Superior temporal gyrus (tissue), 1 donor: ENCODE measurements at regions not wholly inside any gene's neighbourhood (a gene's known extent, or its start where the extent isn't known, plus 50 kb on each side); places are given as distances from the start of the nearest gene placed in this dataset.

ENCODE experiments used
- DNase-seq: peaks from one replicate; pipeline ENCODE4 v3.0.0-alpha.2; 2016; ENCODE audit errors: extremely low spot score

DNA sequence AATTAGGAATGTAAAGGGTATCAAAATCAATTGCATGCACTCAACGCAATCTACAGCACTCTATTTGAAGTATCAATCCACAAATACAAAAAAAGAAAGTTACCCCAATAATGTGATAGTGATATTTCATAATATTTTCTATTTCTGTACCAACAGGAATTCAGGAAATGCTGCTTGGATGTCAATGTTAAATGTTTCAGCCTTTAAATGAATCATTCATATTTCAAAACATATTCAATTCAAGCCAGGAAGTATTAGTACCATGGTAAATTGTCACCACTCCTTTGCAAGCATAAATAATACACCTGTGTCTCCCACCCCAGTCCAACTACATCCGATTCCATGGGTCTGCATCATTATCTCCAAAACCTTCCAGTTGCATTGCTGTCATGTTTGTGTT, 1185.5 kb upstream of the CDH18 start:
- DNase-seq = no peak

DNA sequence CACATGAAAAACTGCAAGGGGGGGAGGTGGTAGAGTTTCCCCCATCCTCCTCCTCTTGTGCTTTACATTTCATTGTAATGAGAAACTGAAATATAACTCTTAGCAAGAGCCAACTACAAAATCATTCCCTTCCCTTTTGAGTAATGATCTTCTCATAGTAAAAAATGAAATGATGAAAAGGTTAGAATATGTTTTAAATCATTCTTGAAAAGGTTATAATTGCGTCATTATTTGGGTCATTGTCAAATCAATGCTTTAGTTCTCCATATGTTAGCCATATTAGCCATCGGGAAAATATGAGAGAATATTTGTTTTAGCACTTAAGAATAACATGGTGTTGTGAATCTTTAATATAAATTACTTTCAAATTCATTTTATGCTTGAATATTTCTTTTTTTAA, 1185.0 kb upstream of the CDH18 start:
- DNase-seq = no peak

DNA sequence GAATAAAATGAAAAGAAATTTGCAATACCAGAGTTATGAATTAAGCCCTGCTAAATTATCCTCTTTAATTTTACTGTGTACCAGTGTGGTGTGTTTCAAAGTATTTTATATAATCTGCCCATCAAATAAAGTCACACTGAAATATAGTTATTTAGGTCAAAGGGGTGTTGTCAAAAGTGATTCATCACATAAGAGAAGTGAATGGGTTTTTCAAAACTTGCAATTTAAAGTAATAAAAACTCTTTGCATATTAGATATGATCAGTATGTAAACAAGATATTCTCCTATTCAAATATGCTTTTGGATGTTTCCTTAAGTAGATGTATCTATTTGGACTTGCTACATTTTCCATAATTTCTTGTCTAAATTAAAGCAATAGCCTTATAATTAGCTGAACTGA, 1183.0 kb upstream of the CDH18 start:
- DNase-seq = no peak

DNA sequence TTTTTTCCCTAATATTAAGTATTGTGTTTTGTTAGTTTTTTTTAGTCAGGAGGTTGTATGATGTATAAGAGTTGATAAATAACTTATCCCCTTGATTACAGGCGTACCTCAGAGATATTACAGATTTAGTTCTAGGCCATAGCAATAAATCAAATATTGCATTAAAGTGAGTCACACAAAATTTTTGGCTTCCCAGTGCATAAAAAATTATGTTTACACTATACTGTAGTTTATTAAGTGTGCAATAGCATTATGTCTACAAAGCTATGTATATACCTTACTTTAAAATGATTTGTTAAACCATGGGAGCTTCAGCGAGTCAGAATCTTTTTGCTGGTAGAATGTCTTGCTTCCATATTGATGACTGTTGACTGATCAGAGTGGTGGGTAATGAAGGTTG, 1180.6 kb upstream of the CDH18 start:
- no peak for DNase-seq

DNA sequence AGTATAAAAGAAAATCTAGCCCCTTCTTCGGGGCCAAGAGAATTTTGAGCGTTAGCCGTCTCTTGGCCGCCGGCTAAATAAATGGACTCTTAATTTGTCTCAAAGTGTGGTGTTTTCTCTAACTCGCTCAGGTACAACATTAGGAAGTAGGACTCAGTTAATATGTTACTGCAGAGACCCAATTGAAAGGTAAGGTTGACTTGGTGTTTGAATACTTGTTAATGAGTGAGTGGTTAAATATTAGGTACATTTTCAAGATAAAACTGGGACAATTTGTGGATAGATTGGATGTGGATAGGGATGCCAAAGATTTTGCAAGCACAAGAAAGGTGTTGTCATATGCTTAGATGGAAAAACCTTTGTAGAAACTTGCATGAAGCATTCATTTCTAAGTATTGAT, 1177.3 kb upstream of the CDH18 start:
- DNase-seq = no peak

DNA sequence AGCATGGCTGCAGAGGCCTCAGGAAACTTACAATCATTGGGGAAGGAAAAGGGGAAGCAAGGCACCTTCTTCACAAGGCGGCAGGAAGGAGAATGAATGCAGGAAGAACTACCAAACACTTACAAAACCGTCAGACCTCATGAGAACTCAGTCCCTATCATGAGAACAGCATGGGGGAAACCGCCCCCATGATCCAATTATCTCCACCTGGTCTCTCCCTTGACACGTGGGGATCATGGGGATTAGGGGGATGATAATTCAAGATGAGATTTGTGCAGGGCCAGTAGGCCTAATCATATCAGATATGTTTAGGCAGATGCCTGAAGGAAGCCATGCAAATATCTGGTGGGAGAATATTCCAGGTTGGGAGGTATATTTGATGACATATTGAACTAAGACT, 1176.4 kb upstream of the CDH18 start:
- no peak for DNase-seq

DNA sequence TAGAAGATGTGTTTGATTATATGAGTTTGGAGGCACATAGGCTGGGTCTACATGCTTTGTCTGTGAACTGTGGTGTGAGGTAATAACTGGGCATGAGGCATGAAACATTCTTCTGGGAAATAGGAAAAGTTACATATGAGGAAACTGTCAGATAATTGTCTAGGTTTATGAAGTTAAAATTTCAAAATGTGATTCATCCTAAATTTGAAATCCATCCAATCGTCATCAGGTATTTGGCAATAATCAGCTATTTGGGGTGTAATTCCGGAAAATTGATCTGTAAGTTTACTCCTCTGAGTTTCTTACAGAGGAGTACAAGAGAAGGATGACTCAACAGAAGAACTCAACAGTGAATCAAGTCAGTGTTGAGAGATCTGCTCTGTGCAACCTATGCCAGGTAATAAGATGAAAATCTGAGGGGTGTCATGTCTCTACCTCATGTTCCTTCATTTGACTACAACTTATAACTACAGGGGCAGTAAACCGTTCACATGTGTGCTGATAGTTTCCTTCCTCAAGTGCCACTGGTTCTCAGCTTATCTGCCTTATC, 1171.6 kb upstream of the CDH18 start:
- no peak for DNase-seq

DNA sequence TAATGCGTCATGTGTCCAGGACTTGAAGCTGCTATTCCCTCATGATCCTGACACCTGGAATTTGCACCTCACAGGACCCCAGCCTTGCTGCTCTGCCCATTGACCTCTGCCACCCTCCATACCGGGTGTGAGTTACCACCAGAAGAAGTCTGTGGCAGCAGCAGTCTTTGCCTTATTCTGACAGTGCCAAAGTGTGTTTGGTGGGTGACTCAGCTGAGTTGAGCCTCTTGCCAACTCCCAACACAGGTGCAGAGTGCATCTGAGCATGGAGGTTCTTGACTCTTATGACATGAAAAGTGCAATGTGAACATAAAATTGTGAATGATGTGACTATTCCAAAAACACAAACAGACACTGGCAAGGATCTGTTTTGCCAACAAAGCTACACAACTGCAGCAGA, 1166.5 kb upstream of the CDH18 start:
- no peak for DNase-seq

DNA sequence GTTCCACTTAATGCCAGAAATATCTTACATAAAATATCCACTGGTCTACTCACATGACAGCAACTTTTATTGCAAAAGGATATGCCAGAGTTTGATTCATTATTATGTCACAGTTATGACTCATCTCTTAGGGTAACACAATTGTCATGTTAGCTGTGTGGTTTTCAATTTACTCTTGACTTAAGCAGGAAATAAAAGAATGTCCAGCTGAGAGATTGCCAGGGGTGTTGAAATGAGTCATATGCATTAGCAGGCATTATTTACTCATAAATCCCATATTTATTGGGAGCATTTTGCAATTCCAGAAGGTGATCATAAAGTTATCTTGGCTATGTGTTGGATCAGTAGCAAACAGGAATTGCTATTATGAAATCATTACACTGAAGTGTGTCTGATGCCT, 1164.6 kb upstream of the CDH18 start:
- DNase-seq = no peak

DNA sequence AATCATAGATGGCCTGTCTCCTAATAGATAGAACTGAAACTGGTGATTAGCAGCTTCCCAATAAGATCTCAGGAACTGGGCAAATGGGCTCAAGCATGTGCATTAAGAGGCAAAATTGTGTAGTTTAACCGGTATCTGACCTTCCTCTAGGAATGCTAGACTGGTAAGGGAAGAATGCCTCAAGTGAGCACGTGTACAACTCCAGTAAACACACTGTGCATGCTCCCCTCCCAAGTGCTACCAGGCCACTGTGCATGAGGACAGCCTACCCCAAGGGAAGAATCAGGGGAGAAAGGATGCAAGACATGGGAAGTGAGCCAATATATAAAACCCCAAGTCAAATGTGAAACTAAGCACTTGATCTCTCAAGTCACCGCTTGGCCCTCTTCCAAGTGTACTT, 1157.4 kb upstream of the CDH18 start:
- no peak for DNase-seq

DNA sequence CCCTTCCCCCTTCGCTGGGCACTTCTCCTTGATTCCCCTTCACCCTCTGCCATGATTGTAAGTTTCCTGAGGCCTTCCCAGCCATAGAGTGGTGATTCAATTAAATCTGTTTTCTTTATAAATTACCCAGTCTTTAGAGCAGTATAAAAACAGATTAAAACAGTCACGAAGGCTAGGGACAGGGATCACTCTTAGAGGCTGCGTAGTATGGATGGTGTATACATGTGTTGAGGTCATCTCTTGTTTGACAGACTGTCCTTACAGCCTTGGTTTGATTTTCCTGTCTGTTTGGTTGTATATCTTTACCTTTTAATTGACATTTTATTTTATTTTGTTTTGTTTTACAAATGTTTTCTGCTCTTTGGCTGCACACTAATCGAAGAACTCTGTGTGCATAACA, 1155.7 kb upstream of the CDH18 start:
- no peak for DNase-seq

DNA sequence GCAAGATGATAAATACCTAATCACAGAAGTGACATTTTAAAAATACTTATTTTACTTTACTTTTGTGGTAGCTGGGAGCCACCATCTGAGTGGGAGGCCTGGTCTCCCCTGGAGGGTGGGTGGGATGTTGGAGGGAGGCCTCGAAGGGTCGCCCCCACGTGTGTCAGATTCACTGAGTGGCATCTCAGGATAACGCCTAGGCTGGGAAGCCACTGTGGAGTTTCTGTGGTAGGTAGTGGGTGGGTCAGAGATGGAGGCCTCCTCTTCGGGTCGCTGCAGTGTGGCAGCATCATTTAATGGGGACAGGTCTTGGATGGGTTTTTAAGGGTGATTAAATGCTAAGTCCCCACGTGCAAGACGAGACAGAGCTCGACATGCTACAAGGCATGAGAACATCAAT, 1154.8 kb upstream of the CDH18 start:
- no peak for DNase-seq

DNA sequence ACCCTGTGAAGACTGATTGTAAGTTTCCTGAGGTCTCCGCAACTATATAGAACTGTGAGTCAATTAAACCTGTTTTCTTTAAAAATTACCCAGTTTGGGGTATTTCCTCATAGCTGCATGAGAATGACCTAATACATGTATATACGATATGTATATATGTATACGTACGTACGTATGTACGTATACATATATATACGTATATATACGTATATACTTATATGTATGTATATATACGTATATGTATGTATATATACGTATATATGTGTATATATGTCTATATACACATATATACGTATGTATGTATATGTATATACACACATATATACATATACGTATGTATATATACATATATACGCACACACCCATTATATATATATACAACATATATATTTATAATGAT, 1153.0 kb upstream of the CDH18 start:
- no peak for DNase-seq

DNA sequence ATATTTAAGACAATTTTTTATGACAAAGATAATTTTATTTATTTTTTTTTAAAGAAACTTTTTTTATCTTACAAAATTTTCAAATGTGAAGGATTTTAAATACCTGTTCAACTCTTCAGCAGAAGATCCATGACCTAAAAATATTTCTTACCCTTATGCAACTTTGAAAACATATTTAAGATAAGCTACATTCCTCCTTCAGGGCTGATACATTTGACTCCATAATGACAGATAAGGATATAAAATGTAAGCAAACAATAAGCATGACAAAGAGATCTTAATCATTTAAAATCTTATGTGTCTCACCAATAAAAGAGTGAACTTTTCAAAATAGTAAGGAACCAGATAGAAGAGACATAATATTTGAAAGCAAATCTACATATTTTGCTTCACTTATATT, 1138.2 kb upstream of the CDH18 start:
- no peak for DNase-seq

DNA sequence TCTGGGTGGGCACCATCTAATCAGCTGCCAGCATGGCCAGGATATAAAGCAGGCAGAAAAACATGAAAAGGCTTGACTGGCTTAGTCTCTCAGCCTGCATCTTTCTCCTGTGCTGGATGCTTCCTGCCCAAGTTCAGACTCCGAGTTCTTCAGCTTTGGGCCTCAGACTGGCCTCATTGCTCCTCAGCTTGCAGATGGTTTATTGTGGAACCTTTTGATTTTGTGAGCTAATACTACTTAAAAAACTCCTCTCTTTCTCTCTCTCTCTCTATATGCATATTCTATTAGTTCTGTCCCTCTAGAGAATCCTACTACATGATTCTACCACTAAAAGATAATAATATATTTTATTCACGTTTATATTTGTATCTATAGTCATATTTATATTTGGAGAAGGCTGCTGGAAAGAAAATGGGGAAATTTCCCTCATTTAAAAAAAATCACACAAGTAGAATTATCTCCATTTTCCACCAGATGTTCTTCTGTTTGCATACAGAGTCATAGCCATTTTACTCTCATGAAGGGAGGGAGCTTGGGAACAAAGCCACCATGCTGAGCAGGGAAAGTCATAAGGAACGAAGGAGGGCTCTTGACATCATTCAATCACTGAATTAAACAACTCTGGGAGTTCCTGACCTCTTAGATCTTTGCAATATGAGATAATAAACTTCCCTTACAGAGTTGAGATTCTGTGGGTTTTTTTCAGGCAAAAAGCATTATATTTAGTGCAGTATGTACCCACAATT, 1137.4 kb upstream of the CDH18 start:
- DNase-seq = no peak

DNA sequence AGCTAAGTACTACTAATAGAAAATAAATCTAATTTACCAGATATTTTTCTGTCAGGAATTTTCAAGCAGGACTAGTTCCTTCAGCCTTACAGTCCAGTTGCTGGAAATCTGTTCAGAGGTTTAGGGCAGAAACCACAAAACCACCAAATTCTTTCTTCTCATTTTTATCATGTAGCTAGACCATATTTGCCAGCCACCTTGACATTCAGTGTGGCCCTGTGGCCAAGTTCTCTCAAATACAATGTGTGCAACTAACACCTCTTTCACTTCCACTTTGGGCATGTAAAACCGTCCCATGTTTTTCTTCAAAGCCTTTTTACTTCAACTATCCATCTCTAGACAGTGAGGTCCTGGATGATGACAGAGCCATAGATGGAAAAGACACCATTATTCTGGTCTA, 1133.2 kb upstream of the CDH18 start:
- no peak for DNase-seq

DNA sequence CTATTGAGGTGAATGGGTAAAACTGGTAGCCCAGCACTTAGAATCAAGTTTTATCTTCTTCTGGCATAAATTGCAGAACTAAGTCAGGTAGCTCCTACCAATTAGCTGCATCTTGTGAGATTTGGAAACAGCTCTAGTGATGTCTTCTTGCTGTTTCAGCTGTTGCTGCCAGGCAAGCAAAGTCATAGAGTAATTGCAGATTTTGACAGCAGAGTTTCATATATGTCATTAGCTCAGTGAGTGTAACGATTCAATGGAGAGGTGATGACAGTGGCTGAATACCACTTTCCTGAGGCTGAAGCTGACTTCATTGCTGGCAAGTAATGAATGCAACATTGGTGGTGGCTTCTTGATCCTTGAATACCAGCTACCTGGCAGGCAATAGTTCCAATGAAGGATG, 1109.7 kb upstream of the CDH18 start:
- no peak for DNase-seq

DNA sequence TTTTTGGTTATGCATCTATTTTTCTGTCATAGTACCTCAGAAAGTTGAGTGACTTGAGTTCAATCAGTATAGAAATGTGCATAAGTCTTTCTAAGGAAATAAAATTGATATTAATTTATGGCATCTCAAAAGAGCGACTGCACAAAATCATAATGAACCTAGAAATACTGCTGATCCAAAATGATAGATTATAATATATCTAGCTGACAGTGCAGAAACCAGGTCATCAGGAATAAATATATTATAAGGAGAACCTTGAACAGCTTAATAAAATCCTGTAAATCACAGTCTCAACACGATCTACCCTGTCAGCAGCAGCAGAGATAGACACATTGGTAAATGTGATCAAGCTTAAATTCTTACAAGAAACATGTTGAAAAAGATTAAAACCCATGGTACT, 1106.6 kb upstream of the CDH18 start:
- no peak for DNase-seq

DNA sequence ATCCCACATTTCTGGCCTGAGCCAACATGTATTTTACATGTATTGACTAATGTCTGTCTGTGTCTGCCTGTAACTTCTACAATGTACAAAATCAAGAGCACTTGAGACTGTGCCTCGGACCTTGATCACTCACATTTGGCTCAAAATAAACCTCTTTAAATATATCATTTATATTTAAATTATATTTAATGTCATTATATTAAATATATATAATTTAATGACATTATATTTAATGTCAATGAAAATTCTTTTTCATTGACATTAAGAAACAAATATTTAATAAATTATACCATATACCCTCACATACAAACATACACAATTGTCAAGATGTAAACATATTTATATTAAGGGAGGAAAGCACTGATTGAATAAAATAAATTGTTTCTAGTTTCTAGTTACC, 1099.8 kb upstream of the CDH18 start:
- no peak for DNase-seq

DNA sequence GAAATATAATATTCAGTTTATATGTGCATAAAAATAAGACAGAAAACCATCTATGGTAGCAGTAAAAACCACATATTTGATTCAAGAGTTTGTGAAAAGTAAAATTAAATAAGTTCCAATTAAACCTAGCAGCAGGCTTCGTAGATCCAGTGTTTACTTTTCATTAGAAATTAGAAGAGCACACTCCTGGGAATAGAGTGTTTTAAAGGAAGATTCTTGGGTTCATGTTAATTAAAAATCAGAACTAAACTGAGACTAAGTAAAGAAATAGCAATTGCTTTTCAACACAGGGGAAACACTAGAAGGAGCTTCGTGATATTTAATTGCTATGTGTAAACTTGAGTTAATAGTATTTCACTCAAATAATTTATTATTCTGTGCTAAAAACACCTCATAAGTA, 1097.8 kb upstream of the CDH18 start:
- no peak for DNase-seq

DNA sequence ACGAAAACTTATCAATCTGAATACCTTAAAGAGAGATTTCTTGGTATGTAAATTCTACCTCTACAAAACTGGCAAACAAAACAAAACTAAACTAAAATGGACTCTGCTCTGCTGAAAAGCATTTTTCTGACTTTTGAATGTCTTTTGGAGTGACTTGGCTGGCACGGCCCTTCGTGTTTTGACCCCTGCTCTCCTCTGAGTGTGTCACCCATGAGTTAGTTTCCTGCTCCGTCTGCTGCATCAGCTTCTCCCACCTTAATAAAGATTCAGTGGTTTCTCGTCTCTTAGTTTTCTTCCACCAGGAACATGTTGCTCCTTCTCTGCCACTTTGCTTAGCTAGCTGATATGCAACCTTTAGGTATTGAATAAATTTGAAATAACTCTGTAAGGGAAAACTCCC, 1084.0 kb upstream of the CDH18 start:
- DNase-seq = no peak

DNA sequence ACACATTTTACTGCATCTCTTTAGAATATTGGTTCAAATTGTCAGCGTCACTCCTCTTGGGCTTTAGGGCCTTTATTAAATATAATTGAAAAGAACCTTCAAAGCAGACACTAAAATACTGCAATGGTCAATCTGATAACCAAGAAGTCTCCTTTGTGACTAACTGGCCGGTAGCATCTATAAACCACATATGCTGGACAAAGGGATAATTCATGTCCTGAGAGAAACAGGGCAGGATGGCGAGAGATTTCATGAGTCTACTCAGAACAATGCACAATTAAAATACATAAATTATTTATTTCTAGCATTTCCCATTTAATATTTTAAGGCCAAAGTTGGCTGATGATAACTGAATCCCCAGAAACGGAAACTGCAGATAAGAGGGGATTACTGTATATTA, 1083.4 kb upstream of the CDH18 start:
- DNase-seq = no peak

DNA sequence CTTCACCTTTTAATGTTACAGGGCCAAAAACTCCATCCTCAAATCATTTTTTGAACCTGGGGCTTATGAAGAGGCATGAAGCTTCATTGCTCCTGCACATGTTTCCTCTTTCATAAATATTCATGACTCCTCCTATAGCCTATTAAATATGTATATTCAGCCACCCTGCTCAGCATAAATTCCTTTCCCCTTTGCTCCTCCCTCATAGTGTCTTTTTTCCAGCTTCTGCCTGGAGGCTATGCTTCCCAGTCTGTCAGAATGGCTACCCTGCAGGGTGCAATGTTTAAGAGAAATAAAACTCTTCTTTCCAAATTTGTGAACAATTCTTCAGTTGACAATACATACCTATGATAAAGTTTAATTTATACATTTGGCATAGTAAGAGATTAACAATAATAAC, 1082.9 kb upstream of the CDH18 start:
- DNase-seq = no peak

DNA sequence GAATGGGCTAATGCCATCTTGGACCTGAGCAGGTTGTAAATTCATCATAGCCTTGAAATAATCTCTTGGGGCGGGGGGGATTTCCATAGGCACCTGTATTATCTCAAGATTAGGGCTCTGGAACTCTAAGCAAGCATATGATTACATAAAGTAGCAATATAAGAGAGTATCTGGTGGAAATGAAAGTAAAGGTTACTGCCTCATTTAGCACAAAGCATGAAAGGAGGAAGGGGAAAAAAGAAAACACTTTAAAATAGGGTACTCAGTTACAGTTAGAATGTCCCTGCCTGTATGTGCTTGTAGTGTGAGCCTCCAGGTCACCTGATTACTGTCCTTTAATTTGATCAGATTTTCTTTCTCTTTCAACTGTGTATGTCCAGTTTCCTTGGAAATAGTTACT, 1079.7 kb upstream of the CDH18 start:
- DNase-seq = no peak
